ENCODE measurements at regions not wholly inside any gene's neighbourhood (a gene's known extent, or its start where the extent isn't known, plus 50 kb on each side); places are given as distances from the start of the nearest gene placed in this dataset.

DNA sequence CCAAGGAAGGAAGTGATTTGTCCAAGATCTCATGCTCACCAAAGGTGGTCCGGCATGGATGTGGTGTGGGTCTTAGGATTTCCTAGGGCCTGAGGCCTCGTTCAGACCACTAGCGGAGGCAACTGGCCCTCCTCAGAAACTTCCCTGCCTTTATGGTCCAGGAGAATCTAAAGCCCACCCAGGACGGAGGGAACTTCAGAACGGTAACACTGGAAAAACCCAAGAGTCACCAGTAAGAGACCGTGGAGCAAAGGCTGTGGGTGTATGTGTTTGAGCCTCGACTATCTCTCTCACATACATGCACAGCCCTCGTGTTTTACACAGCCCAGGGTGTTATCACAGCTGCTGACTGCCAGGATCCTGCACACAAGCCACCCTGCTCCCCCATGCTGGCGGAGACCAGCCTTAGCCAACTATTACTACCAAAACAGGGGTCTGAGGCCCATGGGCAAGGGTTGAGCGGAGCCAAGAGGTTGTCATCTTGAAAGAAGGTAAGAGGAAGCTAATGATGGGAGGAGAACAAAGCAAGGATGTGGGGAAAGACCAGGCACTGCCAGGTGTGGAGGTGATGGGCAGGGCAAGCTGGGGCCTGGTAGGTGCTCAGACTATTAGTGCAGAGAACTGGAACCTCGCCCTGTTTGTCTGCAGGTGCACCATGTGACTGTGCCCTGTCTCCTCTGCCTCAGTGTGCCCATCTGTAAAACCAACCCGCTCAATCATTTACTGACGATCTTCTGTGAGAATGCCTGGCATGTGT lies 170.2 kb upstream of the ZMIZ1 start:
- no peak for DNase-seq (ENCODE audit: low read depth, low spot score)
- no peak overlapping the region for H3K27ac ChIP-seq

DNA sequence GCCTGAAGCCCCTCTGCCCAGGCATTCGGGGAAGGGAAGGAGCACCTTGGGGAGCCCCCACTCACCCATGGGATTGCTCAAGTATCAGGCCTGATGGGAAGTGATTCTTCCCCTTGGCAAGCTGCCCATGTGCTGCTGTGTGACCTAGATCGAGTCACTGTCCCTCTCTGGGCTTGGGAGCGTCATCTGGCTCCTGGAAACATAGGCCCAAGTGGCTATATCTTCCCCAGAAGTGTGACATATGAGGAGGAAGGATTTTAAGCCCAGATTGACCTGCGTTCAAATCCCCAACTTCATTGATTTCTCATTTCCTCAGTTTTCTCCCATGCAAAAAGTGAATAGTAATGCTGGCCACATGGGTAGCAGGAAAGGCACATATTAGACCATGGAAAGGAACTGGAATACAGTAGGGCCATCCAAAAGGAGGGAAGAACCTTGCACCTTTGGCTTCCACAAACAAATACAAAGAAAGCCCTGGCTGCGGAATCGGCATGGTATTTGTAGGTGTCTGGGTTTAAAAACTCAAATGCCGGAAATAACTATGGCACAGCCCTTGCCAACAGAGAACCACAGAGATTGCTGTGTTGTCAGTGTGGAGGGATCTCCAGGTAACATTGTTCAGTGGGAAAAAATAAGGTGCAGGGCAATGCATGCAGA lies 169.5 kb upstream of the ZMIZ1 start:
- no peak for DNase-seq (ENCODE audit: low read depth, low spot score)
- no peak overlapping the region for H3K27ac ChIP-seq

DNA sequence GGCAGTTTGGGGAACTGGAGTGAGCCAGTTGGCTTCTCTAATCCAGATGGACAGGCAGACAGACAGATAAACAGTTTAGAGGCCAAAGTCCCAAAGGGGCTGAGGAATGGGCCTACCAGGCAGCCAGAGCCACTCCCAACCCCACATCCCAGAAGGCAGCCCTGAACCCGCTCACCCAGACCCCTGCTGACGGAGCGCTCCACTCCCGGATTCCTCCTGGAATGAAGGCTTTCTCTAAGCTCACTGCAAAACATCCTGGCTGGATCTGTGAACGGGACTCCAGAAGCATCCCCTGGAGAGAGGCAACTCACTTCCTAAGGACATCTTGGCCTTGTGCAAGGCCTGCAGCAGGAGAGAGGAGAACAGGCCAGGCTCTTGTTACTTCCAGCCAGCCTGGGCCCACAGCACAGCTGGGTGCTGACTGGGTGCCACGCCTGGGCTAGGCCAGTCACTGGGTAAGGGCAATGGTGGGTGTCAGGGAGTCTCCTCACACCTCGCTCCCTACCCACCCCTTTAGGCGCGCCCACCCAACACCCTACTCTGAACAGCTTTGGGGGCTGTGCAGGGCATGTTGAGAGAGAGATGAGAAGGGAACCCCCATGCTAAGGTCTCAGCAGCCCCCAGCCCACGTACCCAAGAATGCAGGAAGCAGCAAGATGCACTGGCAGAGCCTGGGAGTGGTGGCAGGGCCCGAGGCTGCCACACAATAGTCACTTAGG lies 168.6 kb upstream of the ZMIZ1 start:
- no peak overlapping the region for H3K27ac ChIP-seq
- DNase-seq (ENCODE audit: low read depth, low spot score): no peak

DNA sequence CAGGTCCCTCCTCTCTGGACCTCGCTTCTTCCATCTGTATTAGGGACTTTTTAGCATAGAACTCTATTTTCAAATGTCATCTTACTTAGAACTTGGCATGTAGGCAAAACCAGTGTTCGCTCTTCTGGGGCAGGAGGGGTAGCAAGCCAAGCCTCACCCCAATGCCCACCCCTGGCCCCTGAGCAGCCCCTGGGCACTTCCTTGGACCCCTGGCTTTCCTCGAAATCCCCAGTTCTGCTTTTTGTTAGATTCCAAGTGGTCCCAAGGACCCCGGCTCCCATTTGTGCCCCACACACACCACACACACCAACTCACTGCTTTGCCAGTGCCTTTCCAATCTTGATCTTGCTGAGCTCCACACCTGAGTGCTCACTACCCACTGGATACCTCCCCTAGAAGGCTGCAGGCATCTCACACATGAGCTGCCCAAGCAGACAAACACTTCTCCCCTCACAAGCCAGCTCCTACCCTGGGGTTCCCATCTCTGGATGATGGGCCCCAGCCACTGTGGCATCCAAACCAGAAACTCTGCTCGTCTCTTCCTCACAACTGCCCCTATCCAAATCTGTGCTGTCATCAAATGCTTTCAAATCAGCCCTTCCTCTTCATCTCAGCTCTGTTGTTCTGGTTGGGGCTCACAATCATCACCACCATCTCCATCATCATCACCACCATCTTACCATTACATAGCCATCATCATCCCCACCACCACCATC lies 167.9 kb upstream of the ZMIZ1 start:
- H3K27ac ChIP-seq: no peak overlapping the region
- DNase-seq (ENCODE audit: low read depth, low spot score): no peak

GRCh38 chr10:78901694-78902093 lies 167.1 kb upstream of the ZMIZ1 start:
- no peak overlapping the region for H3K27ac ChIP-seq
- no peak for DNase-seq (ENCODE audit: low read depth, low spot score)

DNA sequence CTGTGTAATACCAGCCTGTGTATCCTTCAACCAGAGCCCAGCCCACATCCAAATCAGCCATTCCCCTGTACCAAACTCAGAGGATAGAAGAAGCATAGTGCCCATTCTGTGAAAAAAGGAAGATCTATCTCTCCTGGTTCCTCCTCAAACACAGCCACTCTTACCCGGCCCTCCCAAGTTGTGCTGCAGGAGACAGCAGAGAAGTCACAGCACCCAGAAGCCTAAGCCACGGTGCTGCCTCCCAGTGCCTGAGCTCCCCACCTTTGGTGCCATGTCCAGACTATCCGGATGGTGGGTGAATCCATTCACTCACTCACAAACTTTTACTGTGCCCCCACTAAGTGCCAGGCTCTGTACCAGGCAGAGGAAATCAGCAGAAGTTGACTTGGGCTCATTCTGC lies 166.0 kb upstream of the ZMIZ1 start:
- no peak for DNase-seq (ENCODE audit: low read depth, low spot score)
- no peak overlapping the region for H3K27ac ChIP-seq

GRCh38 chr10:78903341-78903940 lies 165.3 kb upstream of the ZMIZ1 start:
- no peak for DNase-seq (ENCODE audit: low read depth, low spot score)
- no peak overlapping the region for H3K27ac ChIP-seq

DNA sequence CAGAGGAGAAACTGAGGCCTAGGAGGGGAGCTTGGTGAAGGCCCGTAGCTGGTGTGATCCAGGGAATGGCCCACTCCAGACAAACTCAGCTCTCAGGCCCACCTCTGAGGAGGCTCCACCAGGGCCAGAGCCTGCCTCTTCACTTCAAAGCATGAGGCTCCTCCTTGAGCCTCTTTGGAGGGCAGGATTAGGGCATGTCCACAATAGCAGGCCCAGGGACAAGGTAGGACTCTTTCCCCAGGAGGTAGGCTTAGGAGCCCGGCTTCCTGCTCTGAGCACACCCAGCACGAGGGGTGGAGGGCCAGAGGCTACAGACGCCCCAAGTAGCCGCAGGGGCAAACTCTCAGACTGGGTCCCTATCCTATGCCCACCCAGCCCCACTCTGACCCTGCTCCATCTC lies 164.6 kb upstream of the ZMIZ1 start:
- no peak for DNase-seq (ENCODE audit: low read depth, low spot score)
- no peak overlapping the region for H3K27ac ChIP-seq

DNA sequence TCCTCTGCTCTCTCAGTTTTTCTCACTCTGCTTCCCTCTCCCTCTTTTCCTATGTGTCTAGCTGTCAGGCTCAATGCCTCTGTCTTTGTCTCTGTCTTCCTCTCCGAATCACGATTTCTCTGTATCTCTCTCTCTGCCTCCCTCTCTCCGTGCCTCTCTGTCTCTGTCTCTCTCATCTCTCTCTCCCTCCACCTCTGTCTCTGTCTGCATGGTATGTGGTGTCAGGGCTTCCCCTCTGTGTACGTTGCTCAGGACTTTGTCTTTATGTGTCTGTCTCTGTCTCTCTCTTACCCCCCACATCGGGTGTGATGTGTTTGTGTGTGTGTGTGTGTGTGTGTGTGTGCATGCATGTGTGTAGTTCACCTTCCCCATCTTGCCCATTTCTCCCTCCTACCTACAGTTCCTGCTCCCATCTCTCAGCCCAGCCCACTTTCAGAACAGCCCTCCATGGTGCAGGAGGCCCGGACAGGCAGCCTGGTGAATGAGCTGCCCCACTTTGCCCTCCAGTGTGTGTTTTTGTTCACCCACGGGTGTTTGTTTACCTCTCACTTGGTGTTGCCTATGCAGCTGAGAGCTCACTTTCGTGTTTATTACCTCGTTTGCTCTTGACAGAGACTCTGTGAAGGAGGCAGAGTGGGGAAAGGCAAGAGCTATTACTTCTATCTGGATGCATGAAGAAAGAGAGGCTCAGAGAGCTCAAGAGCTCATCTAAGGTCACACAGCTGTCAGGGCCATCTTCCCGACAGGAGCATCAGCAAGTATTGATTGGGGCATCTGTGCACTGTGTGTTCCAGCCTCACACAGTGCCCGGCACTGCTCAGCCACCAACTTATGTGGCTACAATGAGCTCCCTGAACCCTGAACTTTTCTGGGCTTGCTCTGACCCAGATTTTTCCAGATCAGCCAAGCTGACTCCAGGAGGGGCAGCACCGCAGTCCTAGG lies 163.5 kb upstream of the ZMIZ1 start:
- no peak for DNase-seq (ENCODE audit: low read depth, low spot score)
- no peak overlapping the region for H3K27ac ChIP-seq

GRCh38 chr10:78905957-78906308 lies 162.8 kb upstream of the ZMIZ1 start:
- no peak overlapping the region for H3K27ac ChIP-seq
- DNase-seq (ENCODE audit: low read depth, low spot score): no peak

GRCh38 chr10:78906734-78907390 lies 161.9 kb upstream of the ZMIZ1 start:
- no peak for DNase-seq (ENCODE audit: low read depth, low spot score)
- no peak overlapping the region for H3K27ac ChIP-seq

DNA sequence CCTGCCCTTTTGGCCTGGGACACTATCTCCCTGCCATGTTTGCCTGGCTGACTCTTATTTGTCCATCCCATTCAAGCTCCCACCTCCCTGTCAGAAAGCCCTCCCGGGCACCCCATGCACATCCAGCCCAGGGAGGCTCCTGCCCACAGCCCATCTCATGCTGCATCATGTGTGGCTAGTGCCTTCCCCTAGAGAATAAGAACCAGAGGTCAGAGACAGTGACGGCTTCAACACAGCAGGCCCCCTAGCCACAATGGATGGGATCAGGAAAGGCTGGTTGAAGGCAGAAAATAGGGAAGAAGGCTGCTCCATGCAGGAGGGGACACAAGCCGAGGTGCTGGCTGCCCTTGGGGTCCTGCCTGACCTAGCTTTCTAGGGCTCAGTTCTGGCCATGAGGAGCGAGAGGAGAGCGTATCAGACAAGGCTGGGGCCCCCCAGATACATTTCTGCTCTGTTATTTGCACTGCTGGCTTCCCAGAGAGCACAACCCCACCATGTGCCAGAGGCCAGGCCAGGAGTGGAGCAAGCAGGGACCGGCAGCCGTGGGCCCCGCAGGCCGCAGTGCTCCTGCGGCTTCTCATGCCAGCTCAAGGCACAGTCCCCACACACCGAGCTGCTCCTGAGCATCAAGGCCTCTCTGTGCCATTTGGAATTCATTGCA lies 161.1 kb upstream of the ZMIZ1 start:
- no peak overlapping the region for H3K27ac ChIP-seq
- DNase-seq (ENCODE audit: low read depth, low spot score): no peak

DNA sequence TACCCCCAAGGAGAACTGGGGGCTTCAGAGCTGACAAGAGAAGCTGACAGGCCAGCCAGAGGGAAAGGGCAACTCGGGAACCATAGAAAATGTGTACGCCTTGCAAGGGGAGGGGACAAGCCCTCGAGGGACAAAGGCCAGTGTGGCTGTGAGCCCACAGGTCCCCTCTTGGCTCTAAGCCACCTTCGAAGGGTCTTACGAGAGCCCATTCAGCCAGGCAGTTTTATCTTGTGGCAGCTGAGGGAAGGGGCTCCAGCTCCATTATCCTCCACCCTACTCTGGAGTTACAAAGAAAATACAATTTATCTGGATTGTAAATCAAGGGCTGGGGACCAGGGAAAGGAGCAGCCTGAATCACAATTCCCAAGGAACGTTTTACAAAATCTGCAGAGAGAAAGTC lies 159.5 kb upstream of the ZMIZ1 start:
- no peak for DNase-seq (ENCODE audit: low read depth, low spot score)
- no peak overlapping the region for H3K27ac ChIP-seq

- no peak for DNase-seq (ENCODE audit: low read depth, low spot score)
- no peak overlapping the region for H3K27ac ChIP-seq
Observed at GRCh38 chr10:78910021-78910420, 158.7 kb upstream of the ZMIZ1 start.

DNA sequence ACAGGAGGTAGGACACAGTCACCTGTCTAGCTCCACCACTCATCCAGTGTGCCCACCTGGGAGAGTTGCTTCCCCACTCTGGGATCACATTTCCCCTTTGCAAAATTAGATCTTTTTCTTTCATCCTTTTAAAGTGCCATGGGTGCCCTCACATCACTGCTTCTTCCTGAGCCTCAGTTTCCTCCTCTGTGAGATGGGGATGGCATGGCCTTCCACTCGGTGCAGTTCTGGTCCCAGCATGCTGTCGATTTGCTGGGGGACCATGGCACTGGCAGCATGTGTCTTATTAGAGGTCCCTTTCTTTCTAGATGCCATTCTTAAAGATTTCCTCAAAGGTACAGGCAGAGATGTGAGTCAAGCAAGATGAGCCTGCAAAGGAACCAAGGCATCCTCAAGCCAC lies 158.3 kb upstream of the ZMIZ1 start:
- no peak overlapping the region for H3K27ac ChIP-seq
- DNase-seq (ENCODE audit: low read depth, low spot score): no peak

- no peak overlapping the region for H3K27ac ChIP-seq
- DNase-seq (ENCODE audit: low read depth, low spot score): no peak
Observed at GRCh38 chr10:78910886-78911285, 157.9 kb upstream of the ZMIZ1 start.

DNA sequence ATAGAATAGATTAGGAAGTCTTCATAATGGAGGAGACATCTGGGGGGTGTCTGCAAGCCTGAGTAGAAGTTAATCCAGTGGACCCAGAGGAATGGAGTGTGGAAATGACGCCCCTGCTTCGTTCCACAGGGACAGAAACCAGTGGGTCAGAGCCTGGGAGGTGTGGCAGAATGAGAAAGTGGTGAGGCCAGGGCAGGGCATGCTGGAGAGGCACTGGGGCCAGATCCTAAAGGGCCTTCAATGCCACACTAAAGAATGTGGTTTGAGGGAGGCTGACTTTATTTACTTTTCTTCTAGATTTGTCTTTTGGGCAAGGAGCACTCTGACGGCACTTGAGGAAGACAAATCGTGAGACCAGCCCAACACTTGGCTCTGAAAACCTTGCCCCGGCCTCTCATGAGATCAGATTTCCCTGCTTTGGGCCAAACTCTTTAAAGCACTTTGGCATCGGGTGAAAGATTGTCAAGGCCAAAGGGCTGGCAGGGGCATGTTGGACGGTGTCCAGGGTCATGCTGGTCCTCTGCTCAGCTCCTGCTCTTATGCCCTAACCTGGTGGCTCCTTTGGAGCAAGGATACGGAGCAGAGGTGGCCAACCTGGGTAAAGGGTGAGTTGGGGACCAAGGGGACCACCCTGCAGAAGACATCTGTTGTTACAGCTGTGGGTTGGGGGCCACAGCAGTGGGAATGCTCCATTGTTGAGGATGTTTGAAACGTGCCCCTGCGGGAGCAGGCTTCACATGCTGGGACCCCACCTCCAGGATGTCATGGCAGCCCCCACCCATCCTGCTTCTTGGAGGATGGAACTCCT lies 157.0 kb upstream of the ZMIZ1 start:
- no peak overlapping the region for H3K27ac ChIP-seq
- no peak for DNase-seq (ENCODE audit: low read depth, low spot score)
